ENCODE measurements at regions not wholly inside any gene's neighbourhood (a gene's known extent, or its start where the extent isn't known, plus 50 kb on each side); places are given as distances from the start of the nearest gene placed in this dataset.
"Not testable (repeated sequence)": the region's sequence is repeated elsewhere in the genome, so short reads cannot be mapped to it uniquely, and the experiment has no call there.

GRCh38 chr1:229710746-229711145 is 84.7 kb downstream of the URB2 start:
- DNase-seq: no peak

- no peak for DNase-seq
Measured at GRCh38 chr1:229714306-229714705, 88.3 kb downstream of the URB2 start.

GRCh38 chr1:229714964-229715603 is 89.0 kb downstream of the URB2 start:
- DNase-seq: no peak

GRCh38 chr1:229716069-229716468 is 90.0 kb downstream of the URB2 start:
- no peak for DNase-seq

GRCh38 chr1:229716704-229717103 is 90.7 kb downstream of the URB2 start:
- no peak for DNase-seq

GRCh38 chr1:229717786-229718576 is 91.9 kb downstream of the URB2 start:
- no peak for DNase-seq

- no peak for DNase-seq
Measured at GRCh38 chr1:229726061-229726460, 100.0 kb downstream of the URB2 start.

GRCh38 chr1:229729916-229730315 is 103.9 kb downstream of the URB2 start:
- no peak for DNase-seq

- DNase-seq: no peak
Measured at GRCh38 chr1:229730573-229730972, 104.5 kb downstream of the URB2 start.

- DNase-seq: no peak
Measured at GRCh38 chr1:229732061-229732460, 106.0 kb downstream of the URB2 start.

- DNase-seq: no peak
Measured at GRCh38 chr1:229736376-229736775, 110.3 kb downstream of the URB2 start.

GRCh38 chr1:229742614-229743013 is 116.6 kb downstream of the URB2 start:
- DNase-seq: not testable (repeated sequence)

GRCh38 chr1:229749992-229750391 is 123.9 kb downstream of the URB2 start:
- no peak for DNase-seq

GRCh38 chr1:229751610-229752009 is 125.6 kb downstream of the URB2 start:
- DNase-seq: no peak

GRCh38 chr1:229752679-229753078 is 126.6 kb downstream of the URB2 start:
- no peak for DNase-seq

GRCh38 chr1:229753764-229754551 is 127.9 kb downstream of the URB2 start:
- no peak for DNase-seq

GRCh38 chr1:229756666-229757065 is 130.6 kb downstream of the URB2 start:
- no peak for DNase-seq

- no peak for DNase-seq
Measured at GRCh38 chr1:229757226-229757625, 131.2 kb downstream of the URB2 start.

GRCh38 chr1:229758101-229759036 is 132.3 kb downstream of the URB2 start:
- DNase-seq: no peak

- DNase-seq: no peak
Measured at GRCh38 chr1:229759037-229759435, 133.0 kb downstream of the URB2 start.

GRCh38 chr1:229759586-229759985 is 133.5 kb downstream of the URB2 start:
- no peak for DNase-seq

GRCh38 chr1:229760478-229760996 is 134.5 kb downstream of the URB2 start:
- no peak for DNase-seq
